Astrocyte (in vitro differentiated cells and primary cell): ENCODE measurements at regions not wholly inside any gene's neighbourhood (a gene's known extent, or its start where the extent isn't known, plus 50 kb on each side); places are given as distances from the start of the nearest gene placed in this dataset.

Source experiments
- DNase-seq: peaks from one replicate; pipeline ENCODE4 v3.0.0-alpha.2; 2010; ENCODE audit warnings: low read depth
- FAIRE-seq: peaks from 2 replicates; lab custom pipeline; 2011; peaks lifted over from hg19 to GRCh38; lab: Jason Lieb, UNC
- H2AFZ ChIP-seq: 2 replicates; pipeline ENCODE4 v1.6.0; 2012; ENCODE audit warnings: low read depth, low read length, inconsistent platforms
- H3K27ac ChIP-seq: 2 replicates; pipeline ENCODE4 v1.5.1; 2011; ENCODE audit warnings: low read depth, low read length, inconsistent platforms
- H3K27me3 ChIP-seq: 2 replicates; pipeline ENCODE4 v1.6.0; 2011; ENCODE audit warnings: low read length, inconsistent platforms; ENCODE audit not compliant: insufficient read depth
- H3K36me3 ChIP-seq: 2 replicates; pipeline ENCODE4 v1.5.1; 2011; ENCODE audit warnings: low read length, inconsistent platforms; ENCODE audit not compliant: insufficient read depth
- H3K4me1 ChIP-seq: 2 replicates; pipeline ENCODE4 v1.5.1; 2011; ENCODE audit warnings: low read length, inconsistent platforms; ENCODE audit not compliant: insufficient read depth
- H3K4me2 ChIP-seq: 2 replicates; pipeline ENCODE4 v1.6.0; 2012; ENCODE audit warnings: low read length, inconsistent platforms
- H3K4me3 ChIP-seq: 2 replicates; pipeline ENCODE4 v1.5.1; 2011; ENCODE audit warnings: low read depth, mild to moderate bottlenecking, low read length, inconsistent platforms; ENCODE audit not compliant: insufficient read depth
- H3K79me2 ChIP-seq: 2 replicates; pipeline ENCODE4 v1.6.0; 2012; ENCODE audit warnings: mild to moderate bottlenecking, low read length, inconsistent platforms; ENCODE audit not compliant: insufficient read depth
- H3K9ac ChIP-seq: 2 replicates; pipeline ENCODE4 v1.6.0; 2012; ENCODE audit warnings: mild to moderate bottlenecking, low read length, inconsistent platforms
- H3K9me3 ChIP-seq: 2 replicates; pipeline ENCODE4 v1.5.1; 2012; ENCODE audit warnings: low read depth, mild to moderate bottlenecking, low read length, inconsistent platforms; ENCODE audit not compliant: insufficient read depth
- H4K20me1 ChIP-seq: 2 replicates; pipeline ENCODE4 v1.6.0; 2012; ENCODE audit warnings: low read length, inconsistent platforms; ENCODE audit not compliant: insufficient read depth
- H3K27ac Mint-ChIP-seq: one replicate; pipeline ENCODE4 v1.8.0; 2021; ENCODE audit warnings: mild to moderate bottlenecking, mixed read lengths; ENCODE audit not compliant: unreplicated experiment
- H3K27me3 Mint-ChIP-seq: one replicate; pipeline ENCODE4 v1.8.0; 2021; ENCODE audit warnings: low read depth, mixed read lengths; ENCODE audit not compliant: unreplicated experiment
- H3K36me3 Mint-ChIP-seq: one replicate; pipeline ENCODE4 v1.8.0; 2021; ENCODE audit warnings: low read depth, mixed read lengths; ENCODE audit not compliant: unreplicated experiment
- H3K4me1 Mint-ChIP-seq: one replicate; pipeline ENCODE4 v1.8.0; 2021; ENCODE audit warnings: low read depth, mixed read lengths; ENCODE audit not compliant: unreplicated experiment
- H3K4me3 Mint-ChIP-seq: one replicate; pipeline ENCODE4 v1.8.0; 2021; ENCODE audit warnings: mild to moderate bottlenecking, moderate library complexity, mixed read lengths; ENCODE audit not compliant: unreplicated experiment
- H3K9me3 Mint-ChIP-seq: one replicate; pipeline ENCODE4 v1.8.0; 2021; ENCODE audit warnings: mild to moderate bottlenecking, mixed read lengths; ENCODE audit not compliant: unreplicated experiment
- CTCF ChIP-seq: IDR thresholded peaks from 2 replicates; pipeline ENCODE4 v1.5.1; 2011; ENCODE audit warnings: low read depth, mild to moderate bottlenecking, inconsistent platforms, low read length, moderate library complexity; ENCODE audit not compliant: insufficient read depth
- EZH2 ChIP-seq: IDR thresholded peaks from 2 replicates; pipeline ENCODE4 v1.6.1; 2012; ENCODE audit warnings: mild to moderate bottlenecking, low read length, inconsistent platforms; ENCODE audit not compliant: insufficient read depth

GRCh38 chr4:184891816-184892397 is 66.1 kb upstream of the ACSL1 start:
- Histone ChIP-seq H3K79me2 (no peaks in the 10 kb centered on the region), H3K4me3 (no peak overlapping the region), H2AFZ (no peak overlapping the region), H3K36me3 (no peaks in the 10 kb centered on the region), H4K20me1 (no peaks in the 10 kb centered on the region), H3K27ac (no peak overlapping the region), H3K9me3 (no peaks in the 10 kb centered on the region), H3K4me2 (no peak overlapping the region), H3K4me1 (no peaks in the 10 kb centered on the region), H3K27me3 (no peaks in the 10 kb centered on the region), H3K9ac (no peak overlapping the region)
- no peak for TF ChIP-seq EZH2
- no peak for TF ChIP-seq CTCF
- no peaks in the 10 kb centered on the region for H3K4me1 Mint-ChIP-seq
- no peaks in the 10 kb centered on the region for H3K36me3 Mint-ChIP-seq
- DNase-seq (no peak), FAIRE-seq (no peak)
- peaks cover 7% of the 10 kb centered on the region for H3K9me3 Mint-ChIP-seq
- H3K27me3 Mint-ChIP-seq, result peaks cover 3% of the 10 kb centered on the region
- no peak overlapping the region for H3K27ac Mint-ChIP-seq
- H3K4me3 Mint-ChIP-seq, result no peak overlapping the region

DNA sequence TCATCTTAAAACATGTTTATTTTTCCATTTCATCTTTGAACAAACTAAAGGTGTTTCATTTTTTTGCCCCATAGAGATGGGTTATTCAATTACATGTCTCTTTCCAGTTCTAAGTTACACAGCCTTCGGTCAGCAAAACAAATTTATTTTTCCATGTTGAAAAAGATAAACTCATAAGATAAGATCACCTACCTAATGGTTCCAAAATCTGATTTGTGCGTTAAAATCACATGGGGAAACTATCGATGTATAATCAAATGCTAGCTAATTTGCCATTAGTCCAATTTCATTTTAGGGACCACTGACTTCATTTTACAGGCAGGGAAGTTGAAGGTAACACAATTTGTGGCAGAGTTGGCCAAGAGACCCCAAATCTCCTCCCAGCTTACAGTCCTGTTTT is 67.2 kb upstream of the ACSL1 start:
- FAIRE-seq, result no peak
- no peaks in the 10 kb centered on the region for H3K36me3 ChIP-seq
- H2AFZ ChIP-seq, result no peak overlapping the region
- no peaks in the 10 kb centered on the region for H3K4me1 ChIP-seq
- H3K27me3 Mint-ChIP-seq, result peaks cover 10% of the 10 kb centered on the region
- H4K20me1 ChIP-seq, result no peaks in the 10 kb centered on the region
- no peak overlapping the region for H3K4me3 Mint-ChIP-seq
- no peak overlapping the region for H3K27ac Mint-ChIP-seq
- H3K4me1 Mint-ChIP-seq, result no peaks in the 10 kb centered on the region
- H3K4me2 ChIP-seq, result no peak overlapping the region
- TF ChIP-seq CTCF (no peak), EZH2 (no peak)
- no peaks in the 10 kb centered on the region for H3K9me3 ChIP-seq
- H3K9me3 Mint-ChIP-seq, result peaks cover 7% of the 10 kb centered on the region
- no peak overlapping the region for H3K9ac ChIP-seq
- no peaks in the 10 kb centered on the region for H3K27me3 ChIP-seq
- no peaks in the 10 kb centered on the region for H3K36me3 Mint-ChIP-seq
- no peak for DNase-seq
- no peak overlapping the region for H3K4me3 ChIP-seq
- H3K27ac ChIP-seq, result no peak overlapping the region
- no peaks in the 10 kb centered on the region for H3K79me2 ChIP-seq

- peaks cover 19% of the 10 kb centered on the region for H3K27me3 Mint-ChIP-seq
- peaks cover 5% of the 10 kb centered on the region for H3K4me1 Mint-ChIP-seq
- Histone ChIP-seq H2AFZ (no peak overlapping the region), H3K79me2 (no peaks in the 10 kb centered on the region), H3K36me3 (no peaks in the 10 kb centered on the region), H3K4me3 (no peak overlapping the region), H3K27ac (no peak overlapping the region), H4K20me1 (no peaks in the 10 kb centered on the region), H3K9ac (no peak overlapping the region), H3K27me3 (no peaks in the 10 kb centered on the region), H3K4me2 (no peak overlapping the region), H3K4me1 (no peaks in the 10 kb centered on the region), H3K9me3 (no peaks in the 10 kb centered on the region)
- no peaks in the 10 kb centered on the region for H3K36me3 Mint-ChIP-seq
- H3K27ac Mint-ChIP-seq, result no peak overlapping the region
- FAIRE-seq (no peak), DNase-seq (no peak)
- TF ChIP-seq EZH2 (no peak), CTCF (no peak)
- H3K9me3 Mint-ChIP-seq, result peaks cover 7% of the 10 kb centered on the region
- H3K4me3 Mint-ChIP-seq, result no peak overlapping the region
Measured at GRCh38 chr4:184893801-184894571, 68.2 kb upstream of the ACSL1 start.
